Testis (tissue), 2 donors: ENCODE measurements at regions not wholly inside any gene's neighbourhood (a gene's known extent, or its start where the extent isn't known, plus 50 kb on each side); places are given as distances from the start of the nearest gene placed in this dataset.

ENCODE experiments used
- DNase-seq: peaks from one replicate; pipeline ENCODE4 v3.0.0-alpha.2; 2019
- H3K27ac ChIP-seq, 2 donors: fragments of 200-600 bp; sonication (generic); one replicate each; pipeline ENCODE4 v1.5.1; 2019
- H3K27me3 ChIP-seq: fragments of 200-600 bp; sonication (generic); one replicate; pipeline ENCODE4 v1.5.1; 2019
- H3K36me3 ChIP-seq: fragments of 200-600 bp; sonication (generic); one replicate; pipeline ENCODE4 v1.5.1; 2017; ENCODE audit warnings: low read depth; ENCODE audit errors: missing control alignments
- H3K4me1 ChIP-seq: fragments of 200-600 bp; sonication (generic); one replicate; pipeline ENCODE4 v1.5.1; 2019
- H3K4me3 ChIP-seq, 2 donors: fragments of 200-600 bp; sonication (generic); one replicate each; pipeline ENCODE4 v1.5.1; 2017 to 2019
- H3K9me3 ChIP-seq: fragments of 200-600 bp; sonication (generic); one replicate; pipeline ENCODE4 v1.5.1; 2017
- POLR2A ChIP-seq: fragments of 450-650 bp; IDR thresholded peaks from one replicate; pipeline ENCODE4 v1.6.1; 2017; ENCODE audit warnings: antibody characterized with exemption, mild to moderate bottlenecking, moderate library complexity
- WGBS, 2 donors: methylation state at CpG; one replicate each; pipeline ENCODE4 v1.1.5; 2018; 5-methylcytosine and 5-hydroxymethylcytosine counted together
- intact Hi-C: fragments of 100-400 bp; cut with DNase I; formaldehyde crosslinking; loops from one replicate; pipeline ENCODE4 v1.15.1; 2023; ENCODE audit warnings: low total_unique reads
- TF ChIP-seq, protein P1 (sequence below), 3 experiments: fragments of 450-650 bp in 2 of 3; fragments of 200-600 bp in 1 of 3; sonication (generic) in 1 of 3; IDR thresholded peaks; one replicate each; pipeline ENCODE4 v1.5.1; 2016 to 2019; ENCODE audit warnings: antibody characterized with exemption in 3 of 3, mild to moderate bottlenecking in 2 of 3, moderate library complexity in 1 of 3

GRCh38 chr6:67736161-67736560 lies 898.9 kb upstream of the ADGRB3 start:
- TF ChIP-seq, protein P1, sequence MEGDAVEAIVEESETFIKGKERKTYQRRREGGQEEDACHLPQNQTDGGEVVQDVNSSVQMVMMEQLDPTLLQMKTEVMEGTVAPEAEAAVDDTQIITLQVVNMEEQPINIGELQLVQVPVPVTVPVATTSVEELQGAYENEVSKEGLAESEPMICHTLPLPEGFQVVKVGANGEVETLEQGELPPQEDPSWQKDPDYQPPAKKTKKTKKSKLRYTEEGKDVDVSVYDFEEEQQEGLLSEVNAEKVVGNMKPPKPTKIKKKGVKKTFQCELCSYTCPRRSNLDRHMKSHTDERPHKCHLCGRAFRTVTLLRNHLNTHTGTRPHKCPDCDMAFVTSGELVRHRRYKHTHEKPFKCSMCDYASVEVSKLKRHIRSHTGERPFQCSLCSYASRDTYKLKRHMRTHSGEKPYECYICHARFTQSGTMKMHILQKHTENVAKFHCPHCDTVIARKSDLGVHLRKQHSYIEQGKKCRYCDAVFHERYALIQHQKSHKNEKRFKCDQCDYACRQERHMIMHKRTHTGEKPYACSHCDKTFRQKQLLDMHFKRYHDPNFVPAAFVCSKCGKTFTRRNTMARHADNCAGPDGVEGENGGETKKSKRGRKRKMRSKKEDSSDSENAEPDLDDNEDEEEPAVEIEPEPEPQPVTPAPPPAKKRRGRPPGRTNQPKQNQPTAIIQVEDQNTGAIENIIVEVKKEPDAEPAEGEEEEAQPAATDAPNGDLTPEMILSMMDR (IDR thresholded peaks at IDR 0.05), result no peak
- TF ChIP-seq POLR2A, result no peak
- H3K9me3 ChIP-seq, result no peaks in the 10 kb centered on the region
- no peak for DNase-seq
- H3K4me3 ChIP-seq, result no peak overlapping the region
- intact Hi-C loops, result no loop called here
- no peak overlapping the region for H3K27ac ChIP-seq
- H3K36me3 ChIP-seq, result no peaks in the 10 kb centered on the region
- no peaks in the 10 kb centered on the region for H3K27me3 ChIP-seq
- H3K4me1 ChIP-seq, result no peaks in the 10 kb centered on the region

- Histone ChIP-seq H3K27me3 (no peaks in the 10 kb centered on the region), H3K36me3 (no peaks in the 10 kb centered on the region), H3K9me3 (no peaks in the 10 kb centered on the region), H3K27ac (no peak overlapping the region), H3K4me1 (no peaks in the 10 kb centered on the region), H3K4me3 (no peak overlapping the region)
- intact Hi-C loops, result no loop called here
- no peak for TF ChIP-seq POLR2A
- TF ChIP-seq, protein P1 (IDR thresholded peaks at IDR 0.05), result no peak
- WGBS, 2 donors, result 89 to 100% methylated on average over 1 of the region's 1 CpG
- no peak for DNase-seq
These were observed 899.5 kb upstream of the ADGRB3 start for GRCh38 chr6:67735623-67736022.

GRCh38 chr6:67722861-67723261 lies 912.2 kb upstream of the ADGRB3 start:
- intact Hi-C loops, result no loop called here
- WGBS, 2 donors, result 77 to 80% methylated on average over 2 to 11 of the region's 14 CpGs
- Histone ChIP-seq H3K27ac (no peak overlapping the region), H3K36me3 (no peaks in the 10 kb centered on the region), H3K4me3 (no peak overlapping the region), H3K4me1 (no peaks in the 10 kb centered on the region), H3K9me3 (no peaks in the 10 kb centered on the region), H3K27me3 (no peaks in the 10 kb centered on the region)
- no peak for DNase-seq
- TF ChIP-seq, protein P1 (IDR thresholded peaks at IDR 0.05), result no peak
- TF ChIP-seq POLR2A, result no peak

DNA sequence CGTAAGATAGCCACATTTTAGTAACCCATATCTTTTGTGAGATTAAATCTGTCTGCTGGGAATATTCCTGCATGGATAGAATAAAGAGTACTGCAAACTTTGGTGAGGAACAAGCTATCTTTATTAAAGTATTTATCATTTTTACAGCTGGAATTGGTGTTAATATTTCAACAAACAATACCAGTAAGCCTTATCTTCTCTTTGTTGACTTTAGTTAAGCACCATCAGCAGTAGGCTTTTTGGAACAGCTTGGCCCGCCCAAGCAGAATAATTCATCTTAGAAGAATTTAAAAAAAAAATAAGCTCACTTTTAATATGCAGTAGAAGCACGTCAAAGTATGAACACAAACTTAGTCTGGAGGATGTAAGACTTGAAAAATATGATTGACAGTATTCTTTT lies 917.8 kb upstream of the ADGRB3 start:
- intact Hi-C loops, result no loop called here
- no peak overlapping the region for H3K27ac ChIP-seq
- TF ChIP-seq POLR2A, result no peak

GRCh38 chr6:67706388-67706787 lies 928.7 kb upstream of the ADGRB3 start:
- no peak for TF ChIP-seq POLR2A
- TF ChIP-seq, protein P1 (IDR thresholded peaks at IDR 0.05), result no peak
- no peak overlapping the region for H3K4me3 ChIP-seq
- no peak overlapping the region for H3K27ac ChIP-seq
- DNase-seq, result no peak
- no peaks in the 10 kb centered on the region for H3K27me3 ChIP-seq
- no peaks in the 10 kb centered on the region for H3K9me3 ChIP-seq
- no peaks in the 10 kb centered on the region for H3K4me1 ChIP-seq
- intact Hi-C loops, result no loop called here
- 76 to 89% methylated on average over 2 of the region's 2 CpGs for WGBS, 2 donors
- no peaks in the 10 kb centered on the region for H3K36me3 ChIP-seq

More for the DNA sequence above, 917.8 kb upstream of the ADGRB3 start:
- Histone ChIP-seq H3K9me3 (no peaks in the 10 kb centered on the region), H3K36me3 (no peaks in the 10 kb centered on the region), H3K27me3 (no peaks in the 10 kb centered on the region), H3K4me1 (no peaks in the 10 kb centered on the region), H3K4me3 (no peak overlapping the region)
- no peak for DNase-seq
- WGBS, 2 donors, result 46 to 47% methylated on average over 3 of the region's 3 CpGs
